K562 (cell line): ENCODE measurements at regions not wholly inside any gene's neighbourhood (a gene's known extent, or its start where the extent isn't known, plus 50 kb on each side); places are given as distances from the start of the nearest gene placed in this dataset.

Source experiments
- AFF1 ChIP-seq, 2 experiments: fragments of 450-650 bp; IDR thresholded peaks; 2 replicates each; pipeline ENCODE4 v1.6.1; 2018; ENCODE audit warnings: mild to moderate bottlenecking in 2 of 2, low read depth in 1 of 2; ENCODE audit not compliant: partially characterized antibody in 2 of 2
- CREM ChIP-seq: IDR thresholded peaks from 2 replicates; pipeline ENCODE4 v1.6.1; 2014; ENCODE audit warnings: antibody characterized with exemption, low read depth
- EP300 ChIP-seq: IDR thresholded peaks from 2 replicates; pipeline ENCODE4 v1.6.1; 2012; ENCODE audit warnings: low read length, improper control_type of control experiment
- MAFF ChIP-seq: IDR thresholded peaks from 2 replicates; pipeline ENCODE4 v1.6.1; 2012; ENCODE audit warnings: low read length, improper control_type of control experiment
- MYC ChIP-seq, 2 experiments: fragments of 250-450 bp in 1 of 2; sonication (Bioruptor Pico) in 1 of 2; IDR thresholded peaks; 2 replicates each; pipeline versions ENCODE4 v1.5.1 to v1.6.1; 2012 to 2021; ENCODE audit warnings: low read depth in 2 of 2, borderline replicate concordance in 1 of 2, improper control_type of control experiment in 1 of 2, low read length in 1 of 2, mild to moderate bottlenecking in 1 of 2, moderate library complexity in 1 of 2
- NR4A1 ChIP-seq, 2 experiments: fragments of 250-450 bp in 1 of 2; fragments of 450-650 bp in 1 of 2; sonication (Bioruptor Pico) in 1 of 2; IDR thresholded peaks; 2 replicates each; pipeline versions ENCODE4 v1.4.0 to v1.6.1; 2016 to 2020; ENCODE audit warnings: mild to moderate bottlenecking in 2 of 2, missing compliant biosample characterization in 1 of 2, missing genetic modification characterization in 1 of 2, moderate library complexity in 1 of 2
- SMARCA4 ChIP-seq: fragments of 450-650 bp; IDR thresholded peaks from 2 replicates; pipeline ENCODE4 v1.6.1; 2016
- SMARCA5 ChIP-seq: fragments of 450-650 bp; IDR thresholded peaks from 2 replicates; pipeline ENCODE4 v1.6.1; 2016
- TEAD4 ChIP-seq, 2 experiments: sonication (generic) in 1 of 2; formaldehyde crosslinking in 1 of 2; IDR thresholded peaks; 2 replicates each; pipeline versions ENCODE4 v1.6.1 to v1.8.0; 2012 to 2022; ENCODE audit warnings: borderline replicate concordance in 1 of 2, inconsistent platforms in 1 of 2, low read length in 1 of 2, mild to moderate bottlenecking in 1 of 2, missing genetic modification reagents in 1 of 2
- UBTF ChIP-seq, 2 experiments: IDR thresholded peaks; 2 replicates each; pipeline ENCODE4 v1.6.1; 2012; ENCODE audit warnings: improper control_type of control experiment in 2 of 2, low read depth in 2 of 2, low read length in 2 of 2, borderline replicate concordance in 1 of 2
- ZBTB11 ChIP-seq, 3 experiments: fragments of 200-800 bp in 1 of 3; fragments of 250-450 bp in 1 of 3; fragments of 450-650 bp in 1 of 3; sonication (Bioruptor Pico) in 1 of 3; sonication (Bioruptor generic) in 1 of 3; formaldehyde crosslinking in 1 of 3; IDR thresholded peaks; 2 replicates each; pipeline versions ENCODE4 v1.6.1 to v1.8.0; 2016 to 2022; ENCODE audit warnings: mild to moderate bottlenecking in 2 of 3, missing genetic modification characterization in 2 of 3, missing compliant biosample characterization in 1 of 3, moderate library complexity in 1 of 3
- ZBTB2 ChIP-seq: fragments of 450-650 bp; IDR thresholded peaks from 2 replicates; pipeline ENCODE4 v1.6.1; 2016; ENCODE audit warnings: antibody characterized with exemption
- ZEB2 ChIP-seq: fragments of 450-650 bp; IDR thresholded peaks from 2 replicates; pipeline ENCODE4 v1.6.1; 2016

GRCh38 chr1:157274698-157275534 lies 136.7 kb upstream of the ETV3 start (continued):
- TF ChIP-seq AFF1 (IDR thresholded peaks at IDR 0.05; ENCODE audit: low read depth in 1 of 2, partially characterized antibody in 2 of 2) (peak in 1 of 2 experiments; percentile 15), ZEB2 (peak; percentile 58; the same call in 1 of the 2 replicates), EP300 (peak; percentile 61), SMARCA5 (peak; percentile 65; the same call in 1 of the 2 replicates), UBTF (IDR thresholded peaks at IDR 0.05; ENCODE audit: borderline replicate concordance in 1 of 2, low read depth in 2 of 2, low read length in 2 of 2) (0 out of 4 replicates have a peak, but pooled peaks of 1 of the 2 experiments have one; percentile 34), SMARCA4 (peak; percentile 87), MAFF (peak; percentile 39; the same call in 1 of the 2 replicates), NR4A1 (CRISPR knock-in tag; IDR thresholded peaks at IDR 0.05) (no peak), NR4A1 (tag; IDR thresholded peaks at IDR 0.05) (0 out of 2 replicates have a peak, but pooled peaks have one; percentile 46), ZBTB2 (peak; percentile 16; the same call in 1 of the 2 replicates), MYC (IDR thresholded peaks at IDR 0.05; ENCODE audit: low read depth, low read length) (no peak), MYC (CRISPR knock-in tag; IDR thresholded peaks at IDR 0.05; ENCODE audit: borderline replicate concordance, low read depth) (no peak), TEAD4 (IDR thresholded peaks at IDR 0.05; ENCODE audit: low read length) (peak; percentile 75), TEAD4 (CRISPR knock-in tag; IDR thresholded peaks at IDR 0.05; ENCODE audit: borderline replicate concordance) (no peak), CREM (0 out of 2 replicates have a peak, but pooled peaks have one; percentile 28), ZBTB11 (CRISPR knock-in tag; IDR thresholded peaks at IDR 0.05) (no peak)
